DND-41 (cell line): ENCODE measurements at regions not wholly inside any gene's neighbourhood (a gene's known extent, or its start where the extent isn't known, plus 50 kb on each side); places are given as distances from the start of the nearest gene placed in this dataset.

ENCODE experiments used
- ATAC-seq: fragments of 200-7000 bp; cut with Tn5 transposase; 3 replicates; pipeline ENCODE4 v1.9.1; 2021; ENCODE audit warnings: low read depth; ENCODE audit not compliant: insufficient read depth
- DNase-seq: peaks from one replicate; pipeline ENCODE4 v3.0.0-alpha.2; 2020
- H2AFZ ChIP-seq: 2 replicates; pipeline ENCODE4 v1.6.0; 2012; ENCODE audit warnings: low read depth, low read length
- H3K27ac ChIP-seq: 2 replicates; pipeline ENCODE4 v1.5.1; 2012; ENCODE audit warnings: low read length, inconsistent platforms
- H3K27me3 ChIP-seq: fragments of 200-600 bp; sonication (generic); 2 replicates; pipeline ENCODE4 v1.6.0; 2012; ENCODE audit warnings: low read length, mild to moderate bottlenecking, inconsistent platforms; ENCODE audit not compliant: insufficient read depth, poor library complexity
- H3K36me3 ChIP-seq: 2 replicates; pipeline ENCODE4 v1.5.1; 2012; ENCODE audit warnings: low read length, inconsistent platforms; ENCODE audit not compliant: insufficient read depth
- H3K4me1 ChIP-seq: 2 replicates; pipeline ENCODE4 v1.5.1; 2012; ENCODE audit warnings: mild to moderate bottlenecking, low read length; ENCODE audit not compliant: insufficient read depth
- H3K4me2 ChIP-seq: 2 replicates; pipeline ENCODE4 v1.6.0; 2012; ENCODE audit warnings: mild to moderate bottlenecking, moderate library complexity, low read length, inconsistent platforms; ENCODE audit not compliant: insufficient read depth
- H3K4me3 ChIP-seq, 2 experiments: fragments of 200-600 bp in 1 of 2; shearing (Covaris generic) in 1 of 2; 2 replicates each; pipeline ENCODE4 v1.5.1; 2012 to 2016; ENCODE audit warnings: inconsistent platforms in 2 of 2, low read length in 2 of 2, mild to moderate bottlenecking in 2 of 2, low read depth in 1 of 2, moderate library complexity in 1 of 2
- H3K79me2 ChIP-seq: 2 replicates; pipeline ENCODE4 v1.6.0; 2012; ENCODE audit warnings: low read length, inconsistent platforms; ENCODE audit not compliant: insufficient read depth
- H3K9ac ChIP-seq: 2 replicates; pipeline ENCODE4 v1.6.0; 2012; ENCODE audit warnings: low read depth, mild to moderate bottlenecking, inconsistent platforms, low read length, moderate library complexity
- H3K9me3 ChIP-seq: 2 replicates; pipeline ENCODE4 v1.5.1; 2012; ENCODE audit warnings: low read length, moderate library complexity, mild to moderate bottlenecking, inconsistent platforms; ENCODE audit not compliant: insufficient read depth, severe bottlenecking
- H4K20me1 ChIP-seq: 2 replicates; pipeline ENCODE4 v1.6.0; 2012; ENCODE audit warnings: low read length; ENCODE audit not compliant: insufficient read depth
- EZH2 ChIP-seq: IDR thresholded peaks from 3 replicates; pipeline ENCODE4 v1.6.1; 2012; ENCODE audit warnings: borderline replicate concordance, low read depth, mild to moderate bottlenecking, moderate library complexity, low read length, inconsistent platforms; ENCODE audit not compliant: severe bottlenecking
- TF ChIP-seq, protein P1 (sequence below): IDR thresholded peaks from 2 replicates; pipeline ENCODE4 v1.5.1; 2012; ENCODE audit warnings: borderline replicate concordance, low read length, moderate library complexity, mild to moderate bottlenecking; ENCODE audit not compliant: poor library complexity, severe bottlenecking; ENCODE audit errors: extremely low read depth

DNA sequence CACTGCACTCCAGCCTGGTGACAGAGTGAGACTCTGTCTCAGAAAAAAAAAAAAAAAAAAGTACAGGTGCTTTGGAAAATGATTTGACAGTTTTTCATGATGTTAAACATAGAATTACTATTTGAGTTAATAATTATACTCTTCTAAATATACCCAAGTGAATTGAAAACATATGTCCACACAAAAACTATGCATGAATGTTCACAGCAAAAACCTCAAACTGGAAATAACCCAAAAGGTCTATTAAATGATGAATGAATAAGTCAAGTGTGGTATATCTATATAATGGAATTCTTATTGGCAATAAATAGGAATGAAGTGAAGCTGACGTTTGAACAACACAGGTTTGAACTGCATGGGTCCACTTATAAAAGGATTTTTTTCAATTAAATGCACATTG lies 207.2 kb upstream of the DAB2 start:
- Histone ChIP-seq H3K9me3 (no peaks in the 10 kb centered on the region), H4K20me1 (no peaks in the 10 kb centered on the region), H3K4me2 (no peak overlapping the region), H3K9ac (no peak overlapping the region), H2AFZ (no peak overlapping the region), H3K27me3 (peaks cover 22% of the 10 kb centered on the region), H3K27ac (no peak overlapping the region), H3K79me2 (no peaks in the 10 kb centered on the region), H3K36me3 (no peaks in the 10 kb centered on the region), H3K4me1 (no peaks in the 10 kb centered on the region), H3K4me3 (no peak overlapping the region)
- ATAC-seq: no peak
- TF ChIP-seq, protein P1, sequence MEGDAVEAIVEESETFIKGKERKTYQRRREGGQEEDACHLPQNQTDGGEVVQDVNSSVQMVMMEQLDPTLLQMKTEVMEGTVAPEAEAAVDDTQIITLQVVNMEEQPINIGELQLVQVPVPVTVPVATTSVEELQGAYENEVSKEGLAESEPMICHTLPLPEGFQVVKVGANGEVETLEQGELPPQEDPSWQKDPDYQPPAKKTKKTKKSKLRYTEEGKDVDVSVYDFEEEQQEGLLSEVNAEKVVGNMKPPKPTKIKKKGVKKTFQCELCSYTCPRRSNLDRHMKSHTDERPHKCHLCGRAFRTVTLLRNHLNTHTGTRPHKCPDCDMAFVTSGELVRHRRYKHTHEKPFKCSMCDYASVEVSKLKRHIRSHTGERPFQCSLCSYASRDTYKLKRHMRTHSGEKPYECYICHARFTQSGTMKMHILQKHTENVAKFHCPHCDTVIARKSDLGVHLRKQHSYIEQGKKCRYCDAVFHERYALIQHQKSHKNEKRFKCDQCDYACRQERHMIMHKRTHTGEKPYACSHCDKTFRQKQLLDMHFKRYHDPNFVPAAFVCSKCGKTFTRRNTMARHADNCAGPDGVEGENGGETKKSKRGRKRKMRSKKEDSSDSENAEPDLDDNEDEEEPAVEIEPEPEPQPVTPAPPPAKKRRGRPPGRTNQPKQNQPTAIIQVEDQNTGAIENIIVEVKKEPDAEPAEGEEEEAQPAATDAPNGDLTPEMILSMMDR: no peak
- TF ChIP-seq EZH2: no peak
- no peak for DNase-seq

DNA sequence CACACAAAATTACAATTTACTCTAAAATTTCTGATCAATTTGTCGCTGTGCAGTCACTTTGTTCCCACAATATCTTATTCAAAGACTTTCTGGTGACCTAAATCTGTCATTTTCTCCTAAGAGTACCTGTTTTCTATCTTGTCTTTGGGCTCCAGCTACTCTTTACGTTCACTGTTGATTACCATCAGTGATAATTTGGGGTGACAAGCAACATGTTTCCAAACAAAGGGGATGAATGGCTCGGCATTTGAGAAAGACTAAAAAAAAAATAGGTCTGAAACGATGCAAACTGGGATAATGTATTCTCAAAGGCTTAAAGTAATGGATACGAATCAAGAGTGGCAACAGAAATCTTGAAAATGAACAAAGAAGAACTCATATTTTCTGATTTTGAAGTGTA lies 205.2 kb upstream of the DAB2 start:
- Histone ChIP-seq H3K4me2 (no peak overlapping the region), H3K4me3 (no peak overlapping the region), H3K4me1 (no peaks in the 10 kb centered on the region), H3K27me3 (peaks cover 22% of the 10 kb centered on the region), H3K9me3 (no peaks in the 10 kb centered on the region), H4K20me1 (no peaks in the 10 kb centered on the region), H3K79me2 (no peaks in the 10 kb centered on the region), H3K36me3 (no peaks in the 10 kb centered on the region), H3K27ac (no peak overlapping the region), H2AFZ (no peak overlapping the region), H3K9ac (no peak overlapping the region)
- DNase-seq (no peak), ATAC-seq (no peak)
- no peak for TF ChIP-seq EZH2
- TF ChIP-seq, protein P1: no peak

DNA sequence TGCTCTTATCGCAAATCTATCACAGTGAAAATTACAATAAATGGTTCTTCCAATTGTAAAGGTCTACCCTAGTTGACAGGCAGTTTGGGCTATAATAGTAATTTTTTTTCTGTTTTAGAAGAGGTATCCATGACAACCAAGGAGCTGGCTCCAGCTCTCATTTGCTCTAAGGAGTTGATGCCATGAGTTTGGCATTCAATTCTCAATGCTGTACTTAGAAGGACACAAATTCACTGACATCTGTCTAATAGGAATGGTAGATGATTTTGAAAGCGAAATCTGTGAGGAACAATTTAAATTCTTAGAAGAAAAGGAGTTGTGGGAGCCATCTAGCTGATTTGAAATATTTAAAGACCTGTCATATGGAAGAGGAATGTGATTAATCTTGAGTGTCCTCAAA lies 203.6 kb upstream of the DAB2 start:
- H3K4me3 ChIP-seq: no peak overlapping the region
- H3K27ac ChIP-seq: no peak overlapping the region
- no peaks in the 10 kb centered on the region for H3K36me3 ChIP-seq
- no peaks in the 10 kb centered on the region for H3K9me3 ChIP-seq
- ATAC-seq: no peak
- no peak for DNase-seq
- H3K9ac ChIP-seq: no peak overlapping the region
- no peak overlapping the region for H2AFZ ChIP-seq
- no peaks in the 10 kb centered on the region for H3K79me2 ChIP-seq
- TF ChIP-seq, protein P1: no peak
- TF ChIP-seq EZH2: no peak
- no peaks in the 10 kb centered on the region for H4K20me1 ChIP-seq
- H3K4me2 ChIP-seq: no peak overlapping the region
- no peaks in the 10 kb centered on the region for H3K4me1 ChIP-seq
- peaks cover 12% of the 10 kb centered on the region for H3K27me3 ChIP-seq

- Histone ChIP-seq H3K27me3 (peaks cover 8% of the 10 kb centered on the region), H3K27ac (no peak overlapping the region), H3K4me3 (no peak overlapping the region), H4K20me1 (no peaks in the 10 kb centered on the region), H3K4me1 (no peaks in the 10 kb centered on the region), H3K36me3 (no peaks in the 10 kb centered on the region), H2AFZ (no peak overlapping the region), H3K79me2 (no peaks in the 10 kb centered on the region), H3K4me2 (no peak overlapping the region), H3K9ac (no peak overlapping the region), H3K9me3 (no peaks in the 10 kb centered on the region)
- DNase-seq (no peak), ATAC-seq (no peak)
- TF ChIP-seq, protein P1: no peak
- no peak for TF ChIP-seq EZH2
These were observed 200.1 kb upstream of the DAB2 start for GRCh38 chr5:39624890-39625289.
